Stimulated activated CD4-positive, alpha-beta T cell treated with anti-CD3 and anti-CD28 coated beads, TNF-alpha, amount 100 ng/mL, for 48 hours (primary cell): ENCODE measurements at regions not wholly inside any gene's neighbourhood (a gene's known extent, or its start where the extent isn't known, plus 50 kb on each side); places are given as distances from the start of the nearest gene placed in this dataset.

Experiments
- DNase-seq, 3 donors: peaks; one replicate each; pipeline ENCODE4 v3.0.0-alpha.2; 2020; ENCODE audit warnings: low read depth in 3 of 3

DNA sequence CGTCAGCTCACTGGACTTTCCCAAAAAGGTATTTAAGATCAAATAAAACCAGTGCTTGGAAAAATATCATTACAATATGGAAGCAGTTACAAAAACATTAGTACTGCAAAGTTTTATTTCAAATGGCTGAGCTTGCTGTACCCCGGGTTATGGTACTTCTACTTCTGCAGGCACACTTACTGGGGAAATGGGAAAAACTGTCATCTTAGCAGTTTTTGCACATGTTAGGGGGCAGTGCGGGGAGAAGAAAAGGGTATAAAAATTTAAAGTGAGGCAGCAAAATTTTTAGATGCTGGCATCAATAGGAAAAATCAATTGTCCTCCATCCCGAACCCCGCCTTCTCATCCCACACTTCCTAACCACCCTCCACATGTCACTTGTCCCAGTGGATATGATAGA lies 133.4 kb downstream of the ATG4C start:
- DNase-seq, result no peak

DNA sequence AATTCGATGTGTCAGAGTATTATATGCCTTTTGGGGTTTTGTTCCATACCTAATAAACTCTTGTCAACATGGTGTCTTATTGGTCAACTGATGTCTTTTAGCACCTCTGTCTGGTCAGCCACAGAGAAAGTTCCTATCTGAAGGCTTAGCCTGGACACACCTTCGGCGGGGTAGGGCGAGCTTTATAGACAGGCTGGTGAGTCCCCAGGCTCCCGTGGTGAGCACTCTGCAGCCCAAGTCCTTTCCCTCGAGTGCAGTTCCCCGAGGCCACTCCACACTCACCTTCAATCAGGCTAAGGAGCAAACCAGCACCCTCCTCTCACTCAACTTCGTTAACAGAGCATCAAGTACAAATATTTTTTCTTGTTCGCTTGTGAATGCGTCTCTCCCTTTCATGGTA lies 133.9 kb downstream of the ATG4C start:
- DNase-seq, result no peak

DNA sequence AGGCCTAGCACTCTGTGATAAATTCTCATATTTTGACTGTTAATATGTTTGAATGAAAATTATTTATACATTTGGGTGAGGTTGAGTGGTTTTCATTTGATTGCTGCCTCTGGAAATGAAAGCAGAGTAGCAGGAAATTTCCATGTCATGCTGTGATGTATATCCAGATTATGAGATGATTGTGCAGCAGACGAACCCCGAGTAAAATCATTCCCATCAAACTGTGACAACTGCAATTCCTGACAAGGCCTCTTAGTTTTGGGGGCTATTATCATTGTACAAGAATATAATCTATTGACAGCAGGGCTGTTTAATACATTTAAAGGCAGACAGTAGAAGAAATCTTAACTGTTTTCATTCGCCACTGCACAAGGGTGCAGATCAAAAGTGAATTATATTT lies 134.8 kb downstream of the ATG4C start:
- DNase-seq, result no peak

GRCh38 chr1:62922006-62922405 lies 138.1 kb downstream of the ATG4C start:
- DNase-seq, result no peak

DNA sequence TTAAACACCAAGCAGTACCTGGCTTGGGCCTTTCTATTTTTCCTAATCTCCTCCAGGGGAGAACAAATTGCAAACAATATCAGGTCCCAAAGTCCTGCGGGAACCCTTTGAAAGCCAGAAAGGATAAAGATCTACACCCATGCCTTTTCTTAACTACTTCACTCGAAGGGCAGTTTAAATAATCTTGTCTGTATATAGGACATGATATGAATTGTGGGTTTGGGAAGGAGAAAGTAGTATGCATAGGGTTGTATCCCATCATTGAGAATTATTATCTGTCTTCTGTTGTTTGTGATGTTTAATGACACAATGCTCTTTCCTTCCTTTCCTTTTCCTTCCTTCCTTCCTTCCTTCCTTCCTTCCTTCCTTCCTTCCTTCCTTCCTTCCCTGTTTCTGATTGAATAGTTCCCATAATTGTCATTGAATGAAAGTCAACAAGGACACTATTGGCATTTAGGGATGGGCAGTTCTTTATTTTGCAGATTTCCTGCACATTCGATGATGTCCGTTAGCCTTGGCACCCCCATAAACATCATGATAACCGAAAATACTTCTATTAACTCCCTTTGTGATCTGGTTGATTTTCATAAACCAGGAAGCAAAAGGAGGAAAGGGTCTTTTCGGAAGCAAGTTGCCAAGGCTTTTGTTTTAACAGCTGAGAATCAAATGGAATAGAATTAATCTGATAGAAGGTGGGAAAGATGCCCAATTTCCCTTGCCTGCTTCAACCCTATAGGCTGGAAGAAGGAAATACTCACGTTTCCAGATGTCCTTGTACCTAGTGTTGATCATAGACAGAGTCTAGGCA lies 141.3 kb downstream of the ATG4C start:
- no peak for DNase-seq

DNA sequence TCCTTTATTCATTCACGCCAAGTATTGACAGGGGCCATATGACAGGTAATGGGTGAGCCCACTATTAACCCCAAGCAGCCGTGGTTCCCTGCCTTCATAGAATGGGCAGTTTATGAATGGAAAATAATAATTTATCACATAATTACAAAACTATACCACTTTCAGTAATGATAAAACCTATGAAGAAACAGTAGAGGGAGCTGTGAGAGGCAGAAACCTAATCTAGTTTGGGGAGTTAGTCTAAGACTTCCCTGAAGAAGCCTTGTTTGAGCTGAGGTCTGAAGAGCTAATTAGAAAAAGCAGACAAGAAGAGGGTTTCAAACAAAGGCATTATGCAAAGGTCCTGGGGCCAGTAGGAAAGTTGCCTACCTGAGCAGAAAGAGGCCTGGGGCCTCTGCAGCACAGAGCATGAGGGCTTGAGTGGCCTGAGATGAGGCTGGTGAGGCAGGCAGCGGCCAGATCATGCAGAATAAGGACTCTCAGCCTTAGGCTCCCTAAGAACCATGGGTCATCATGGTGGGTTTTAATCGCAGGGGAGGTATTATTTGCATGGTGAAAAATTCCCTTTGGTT lies 142.8 kb downstream of the ATG4C start:
- no peak for DNase-seq

DNA sequence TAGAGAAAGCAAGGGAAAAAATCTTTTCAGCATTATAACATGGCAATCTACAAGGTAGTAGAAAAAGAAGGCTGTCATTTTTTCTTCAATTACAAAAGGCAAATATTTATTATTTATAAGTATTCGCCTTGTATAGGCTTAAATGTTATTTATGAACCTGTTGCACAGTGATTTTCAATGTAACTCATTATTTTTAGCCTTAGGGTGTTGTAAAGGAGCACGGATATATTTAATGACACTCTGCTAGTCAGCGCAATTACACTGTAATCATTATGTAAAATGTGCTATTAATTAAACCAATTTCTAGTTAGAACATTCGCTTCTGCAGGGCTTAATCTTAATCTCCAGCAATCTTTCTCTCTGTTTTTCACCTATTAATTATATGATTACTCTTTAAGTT lies 145.0 kb downstream of the ATG4C start:
- no peak for DNase-seq

DNA sequence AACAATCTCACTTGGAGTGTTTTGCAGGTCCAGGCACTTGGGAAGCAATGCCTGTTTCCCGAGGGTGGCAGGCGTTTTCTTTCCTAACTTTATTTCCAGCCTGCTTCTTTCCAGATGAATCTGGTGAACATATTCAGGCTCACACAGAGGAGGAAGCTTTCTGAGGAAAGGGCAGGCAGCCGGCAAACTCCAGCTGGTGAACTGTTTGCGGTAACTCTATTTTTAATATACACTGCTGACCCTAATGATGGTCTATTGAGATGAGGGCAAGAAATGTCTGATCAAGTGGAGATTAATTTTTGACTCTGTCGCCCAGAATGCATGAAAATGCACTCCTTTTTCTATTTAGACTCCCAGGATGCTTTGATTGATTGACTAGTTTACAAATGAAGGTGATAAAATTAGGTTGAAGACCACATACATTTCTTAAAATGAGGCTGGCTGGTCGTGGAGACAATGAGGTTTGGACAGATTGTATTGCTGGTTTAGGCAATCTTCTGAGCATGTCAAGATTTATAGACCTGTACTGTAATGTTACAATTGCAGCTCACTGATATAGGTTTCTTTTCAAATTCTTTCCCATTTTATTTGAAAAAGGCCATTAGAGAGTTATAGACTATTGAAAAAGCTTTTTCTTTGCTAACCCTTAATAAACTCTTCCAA lies 153.8 kb downstream of the ATG4C start:
- no peak for DNase-seq

DNA sequence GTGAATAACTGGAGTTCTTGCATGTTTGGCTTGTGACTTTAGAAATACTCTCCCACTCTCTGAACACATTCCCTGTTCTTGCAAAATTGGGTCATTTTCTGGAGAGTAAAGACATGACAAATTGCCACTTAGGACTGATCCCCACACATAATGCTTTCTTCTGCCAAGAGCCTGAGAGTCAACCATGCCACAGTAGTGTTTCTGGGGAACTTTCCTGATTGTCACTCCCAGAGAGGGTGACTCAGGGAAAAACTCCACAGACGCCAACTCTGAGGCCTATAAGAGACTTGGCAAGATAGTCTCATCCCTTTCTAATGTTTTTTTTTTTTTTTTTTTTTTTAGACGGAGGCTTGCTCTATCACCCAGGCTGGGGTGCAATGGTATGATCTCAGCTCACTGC lies 157.8 kb downstream of the ATG4C start:
- DNase-seq, result no peak

DNA sequence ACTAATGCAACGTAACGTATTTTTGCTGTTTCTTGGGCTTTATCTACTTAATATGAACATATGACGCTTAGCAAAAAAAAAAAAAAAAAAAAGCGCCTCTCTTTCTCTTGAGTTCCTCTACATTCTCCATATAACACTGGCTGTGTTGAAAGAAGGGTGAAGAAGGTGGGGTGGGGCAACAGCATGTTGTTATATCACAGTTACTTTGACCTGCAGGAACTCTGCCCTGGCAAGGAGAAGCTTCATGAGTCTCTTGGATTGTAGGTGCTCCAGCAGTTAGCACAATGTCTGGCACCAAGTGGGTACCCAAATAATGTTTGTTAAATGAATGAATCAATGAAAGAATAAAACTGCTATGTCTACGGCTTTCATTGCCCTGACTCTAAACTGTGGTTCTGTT lies 162.6 kb downstream of the ATG4C start:
- no peak for DNase-seq

DNA sequence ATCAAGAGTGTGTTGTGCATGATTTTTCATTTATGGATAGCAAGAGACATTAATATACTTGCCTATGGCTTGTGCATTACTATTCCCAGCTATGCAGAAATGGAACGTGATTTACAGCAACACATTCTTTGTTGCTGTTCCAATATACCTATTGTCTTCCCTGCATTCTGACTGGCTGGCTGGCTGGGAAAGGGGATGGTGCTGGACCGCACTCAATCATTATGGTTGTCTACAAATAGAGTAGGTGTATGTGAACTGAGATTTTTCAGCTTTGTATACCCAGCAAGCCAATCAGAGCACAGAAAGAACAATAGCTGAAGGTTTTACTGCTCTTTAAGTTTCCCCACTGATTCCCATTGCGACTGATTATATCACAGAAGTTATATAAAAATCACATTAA lies 167.5 kb downstream of the ATG4C start:
- no peak for DNase-seq

DNA sequence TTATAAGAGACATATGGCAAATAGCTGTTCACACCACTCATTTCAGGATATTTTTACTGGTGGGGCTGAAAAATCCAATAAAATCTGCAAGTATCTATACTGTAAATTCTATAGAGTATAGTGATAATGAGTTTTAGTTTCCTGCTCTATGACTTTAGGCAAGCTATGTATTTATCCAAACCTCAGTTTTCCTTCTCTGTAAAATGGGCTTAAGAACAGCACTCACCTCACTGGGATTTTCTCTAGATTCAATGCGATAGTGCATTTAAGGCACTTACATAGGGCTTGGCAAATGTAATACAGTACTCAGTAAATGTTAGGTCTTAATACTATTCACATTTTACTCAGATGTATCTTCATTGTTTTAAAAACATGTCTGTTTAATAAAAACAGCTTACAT lies 168.7 kb downstream of the ATG4C start:
- no peak for DNase-seq

GRCh38 chr1:62953633-62954032 lies 169.7 kb downstream of the ATG4C start:
- DNase-seq, result no peak

- DNase-seq, result no peak
Measured at GRCh38 chr1:62954758-62955157, 170.8 kb downstream of the ATG4C start.

GRCh38 chr1:62955666-62956065 lies 171.7 kb downstream of the ATG4C start:
- DNase-seq, result no peak

DNA sequence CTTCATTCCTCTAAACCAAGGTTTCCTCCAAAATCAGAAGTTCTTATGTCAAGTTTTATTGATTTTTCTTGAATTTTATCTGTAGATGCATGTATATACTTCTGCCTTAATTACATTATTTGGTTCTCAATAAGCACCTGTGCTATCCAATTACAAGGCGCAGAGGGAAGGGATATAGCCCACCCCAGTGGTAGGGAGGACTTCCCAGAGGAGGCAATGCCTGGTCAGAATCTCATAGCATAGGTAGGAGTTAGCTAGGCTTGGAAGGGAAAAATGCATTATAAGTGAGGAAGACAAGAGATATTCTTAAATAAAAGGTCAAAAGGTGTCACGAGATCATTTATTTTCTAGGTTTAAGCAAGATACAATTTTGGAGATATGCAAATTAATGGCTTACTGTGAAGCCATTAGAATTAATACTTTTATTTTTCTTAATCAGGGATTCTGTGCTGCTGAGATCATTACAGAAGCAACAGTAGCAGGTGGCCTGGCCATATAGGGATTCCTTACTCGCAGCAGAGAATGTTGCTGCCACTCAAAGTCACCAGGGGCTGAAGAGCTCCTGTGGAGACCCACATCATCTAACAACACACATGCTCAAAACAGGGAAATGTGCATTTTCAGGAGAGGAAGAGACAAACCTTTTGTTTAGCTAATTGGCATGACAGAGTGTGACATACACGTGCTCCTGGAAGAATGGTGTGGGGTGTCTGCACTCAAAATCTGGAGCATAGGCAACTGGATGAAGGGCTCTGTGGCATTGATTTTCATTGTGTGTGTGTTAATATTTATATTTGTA lies 178.3 kb downstream of the ATG4C start:
- no peak for DNase-seq

GRCh38 chr1:62962901-62963776 lies 179.2 kb downstream of the ATG4C start:
- DNase-seq, result peak in 1 of 3 donors; percentile 4

- no peak for DNase-seq
Measured at GRCh38 chr1:62964141-62964540, 180.2 kb downstream of the ATG4C start.

DNA sequence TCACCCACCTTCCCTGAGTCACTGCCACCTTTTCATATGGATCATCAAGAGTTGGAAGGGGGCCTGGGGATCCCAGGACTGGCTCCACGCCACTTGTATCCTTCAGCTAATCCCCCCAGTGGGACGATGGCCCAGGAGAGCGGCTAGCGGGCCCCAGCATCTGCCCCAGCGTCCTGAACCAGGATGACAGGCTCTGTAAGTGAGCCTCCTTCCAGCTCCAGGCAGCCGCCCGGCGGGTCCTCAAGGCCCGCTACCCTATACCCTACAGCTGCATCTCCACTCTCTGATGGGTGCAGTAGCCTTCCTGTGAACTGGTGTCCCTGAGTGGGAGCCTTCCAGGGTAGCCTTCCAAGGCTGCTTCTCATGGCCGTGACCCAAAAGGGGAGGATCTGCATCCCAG lies 183.1 kb downstream of the ATG4C start:
- no peak for DNase-seq

GRCh38 chr1:62977366-62977765 lies 193.4 kb downstream of the ATG4C start:
- DNase-seq, result no peak

DNA sequence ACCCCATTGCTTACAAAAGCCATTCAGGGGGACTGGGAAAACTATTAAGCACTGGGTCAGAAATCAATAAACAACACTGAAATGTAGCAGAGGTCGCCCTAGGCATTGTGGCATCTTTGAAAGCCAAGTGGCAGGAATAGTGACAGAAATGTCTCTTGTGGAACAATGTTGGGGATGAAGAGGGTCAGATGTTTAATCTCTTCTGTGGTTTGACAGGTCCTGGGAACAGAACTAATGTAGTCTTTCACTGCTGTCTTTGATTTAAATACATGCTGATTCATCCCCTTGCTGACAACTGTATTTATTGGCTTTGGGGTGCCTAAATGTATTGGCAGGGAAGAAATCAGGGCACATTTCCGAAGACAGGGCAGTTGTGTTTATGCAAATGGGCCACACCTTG lies 194.8 kb downstream of the ATG4C start:
- no peak for DNase-seq
